IMR-90 (cell line): ENCODE measurements at regions not wholly inside any gene's neighbourhood (a gene's known extent, or its start where the extent isn't known, plus 50 kb on each side); places are given as distances from the start of the nearest gene placed in this dataset.

Experiments
- ATAC-seq: fragments of 200-7000 bp; cut with Tn5 transposase; 2 replicates; pipeline ENCODE4 v1.9.1; 2020; ENCODE audit warnings: low read depth, mild to moderate bottlenecking, moderate library complexity
- BruUV-seq: library from RNA; stranded (reverse); fragments of 400-500 nt; replicated peaks from 2 replicates; lab custom pipeline; 2021; lab: Mats Ljungman, UMichigan
- CTCF ChIA-PET: fragments of 300-600 bp; formaldehyde crosslinking; extraction: SDS; loops from one replicate; lab custom pipeline; 2021; ENCODE audit warnings: antibody characterized with exemption; lab: Yijun Ruan, JAX
- POLR2A ChIA-PET: fragments of 300-600 bp; sonication (Branson Sonifier 250); formaldehyde crosslinking; loops from one replicate; lab custom pipeline; 2022; ENCODE audit warnings: antibody characterized with exemption; ENCODE audit not compliant: unreplicated experiment; lab: Charles Lee
- DNase-seq: peaks from one replicate; pipeline ENCODE4 v3.0.0; 2013
- H2AFZ ChIP-seq: replicated peaks from 2 replicates; pipeline ENCODE3; 2013; ENCODE audit warnings: low read length, mild to moderate bottlenecking; ENCODE audit not compliant: poor library complexity
- H2AK5ac ChIP-seq: 2 replicates; pipeline ENCODE4 v1.6.1; 2013; ENCODE audit warnings: low read depth, low read length, inconsistent platforms
- H2AK9ac ChIP-seq: replicated peaks from 2 replicates; pipeline ENCODE3; 2013; ENCODE audit warnings: mild to moderate bottlenecking, low read depth, low read length, moderate library complexity; ENCODE audit not compliant: poor library complexity
- H2BK120ac ChIP-seq: 2 replicates; pipeline ENCODE4 v1.6.1; 2013; ENCODE audit warnings: low read depth, low read length, inconsistent platforms
- H2BK15ac ChIP-seq: 3 replicates; pipeline ENCODE4 v1.6.1; 2013; ENCODE audit warnings: low read depth, low read length, inconsistent platforms
- H2BK20ac ChIP-seq: 2 replicates; pipeline ENCODE4 v1.6.1; 2013; ENCODE audit warnings: low read depth, mild to moderate bottlenecking, inconsistent platforms, low read length, moderate library complexity
- H2BK5ac ChIP-seq: 2 replicates; pipeline ENCODE4 v1.6.1; 2013; ENCODE audit warnings: mild to moderate bottlenecking, low read depth, low read length, inconsistent platforms; ENCODE audit not compliant: poor library complexity, severe bottlenecking
- H3K14ac ChIP-seq: replicated peaks from 2 replicates; pipeline ENCODE4 v1.6.1; 2013; ENCODE audit warnings: low read depth, low read length, inconsistent platforms
- H3K18ac ChIP-seq: 2 replicates; pipeline ENCODE4 v1.6.1; 2013; ENCODE audit warnings: low read depth, low read length, control low read depth
- H3K23ac ChIP-seq: 2 replicates; pipeline ENCODE4 v1.6.1; 2013; ENCODE audit warnings: low read depth, low read length, inconsistent platforms
- H3K27ac ChIP-seq: 2 replicates; pipeline ENCODE4 v1.5.1; 2013; ENCODE audit warnings: mild to moderate bottlenecking, control low read depth, low read length; ENCODE audit not compliant: insufficient read depth
- H3K27me3 ChIP-seq: 2 replicates; pipeline ENCODE4 v1.6.1; 2013; ENCODE audit warnings: low read length; ENCODE audit not compliant: control insufficient read depth, insufficient read depth
- H3K36me3 ChIP-seq: 2 replicates; pipeline ENCODE4 v1.6.1; 2013; ENCODE audit warnings: low read length, mixed read lengths; ENCODE audit not compliant: control insufficient read depth, insufficient read depth
- H3K4ac ChIP-seq: 2 replicates; pipeline ENCODE4 v1.6.1; 2013; ENCODE audit warnings: low read depth, low read length, inconsistent platforms
- H3K4me1 ChIP-seq: 2 replicates; pipeline ENCODE4 v1.6.1; 2013; ENCODE audit warnings: low read length, mixed read lengths; ENCODE audit not compliant: control insufficient read depth, insufficient read depth
- H3K4me2 ChIP-seq: 2 replicates; pipeline ENCODE4 v1.6.1; 2013; ENCODE audit warnings: low read depth, mild to moderate bottlenecking, control low read depth, low read length, moderate library complexity
- H3K4me3 ChIP-seq: 2 replicates; pipeline ENCODE4 v1.5.1; 2013; ENCODE audit warnings: low read depth, mild to moderate bottlenecking, control low read depth, low read length, moderate library complexity; ENCODE audit not compliant: insufficient read depth
- H3K56ac ChIP-seq: 2 replicates; pipeline ENCODE4 v1.6.1; 2013; ENCODE audit warnings: low read length, inconsistent platforms; ENCODE audit not compliant: insufficient read depth; ENCODE audit errors: extremely low read depth
- H3K79me1 ChIP-seq, 2 experiments: 2 replicates each; pipeline ENCODE4 v1.6.1; 2013; ENCODE audit warnings: low read length in 2 of 2, inconsistent platforms in 1 of 2, low read depth in 1 of 2
- H3K9ac ChIP-seq: 2 replicates; pipeline ENCODE4 v1.6.1; 2013; ENCODE audit warnings: low read depth, low read length, control low read depth
- H3K9me1 ChIP-seq: 2 replicates; pipeline ENCODE4 v1.6.1; 2013; ENCODE audit warnings: low read length, inconsistent platforms; ENCODE audit not compliant: insufficient read depth
- H3K9me3 ChIP-seq: 2 replicates; pipeline ENCODE4 v1.6.1; 2013; ENCODE audit warnings: low read length; ENCODE audit not compliant: control insufficient read depth, insufficient read depth
- H4K20me1 ChIP-seq: 2 replicates; pipeline ENCODE4 v1.6.1; 2013; ENCODE audit warnings: low read length, inconsistent platforms; ENCODE audit not compliant: insufficient read depth
- H4K5ac ChIP-seq: 2 replicates; pipeline ENCODE4 v1.6.1; 2013; ENCODE audit warnings: mild to moderate bottlenecking, low read depth, low read length, control low read depth
- H4K8ac ChIP-seq, 2 experiments: 2 replicates each; pipeline ENCODE4 v1.6.1; 2013; ENCODE audit warnings: low read depth in 2 of 2, low read length in 2 of 2, control low read depth in 1 of 2, inconsistent platforms in 1 of 2
- H4K91ac ChIP-seq: 2 replicates; pipeline ENCODE4 v1.6.1; 2013; ENCODE audit warnings: low read depth, low read length, inconsistent platforms; ENCODE audit not compliant: insufficient read depth
- BHLHE40 ChIP-seq: fragments of 150-350 bp; IDR thresholded peaks from 2 replicates; pipeline ENCODE4 v1.6.1; 2016; ENCODE audit warnings: mild to moderate bottlenecking, low read depth, low read length
- CEBPB ChIP-seq: IDR thresholded peaks from 2 replicates; pipeline ENCODE4 v1.6.1; 2012; ENCODE audit warnings: low read depth, low read length, improper control_type of control experiment
- CHD1 ChIP-seq: IDR thresholded peaks from 2 replicates; pipeline ENCODE4 v1.6.1; 2012; ENCODE audit warnings: low read depth, low read length, improper control_type of control experiment
- ELK1 ChIP-seq: fragments of 150-350 bp; IDR thresholded peaks from 2 replicates; pipeline ENCODE4 v1.6.1; 2016; ENCODE audit warnings: low read depth, mild to moderate bottlenecking, low read length, moderate library complexity, borderline replicate concordance
- FOS ChIP-seq: fragments of 150-350 bp; IDR thresholded peaks from 2 replicates; pipeline ENCODE4 v1.6.1; 2016; ENCODE audit warnings: low read depth, low read length
- MAFK ChIP-seq: IDR thresholded peaks from 2 replicates; pipeline ENCODE4 v1.6.1; 2012; ENCODE audit warnings: low read depth, low read length, improper control_type of control experiment
- MAZ ChIP-seq: IDR thresholded peaks from 2 replicates; pipeline ENCODE4 v1.6.1; 2012; ENCODE audit warnings: low read depth, mild to moderate bottlenecking, low read length, improper control_type of control experiment, moderate library complexity, borderline replicate concordance
- MXI1 ChIP-seq: IDR thresholded peaks from 2 replicates; pipeline ENCODE4 v1.6.1; 2012; ENCODE audit warnings: low read depth, mild to moderate bottlenecking, low read length, moderate library complexity, borderline replicate concordance
- POLR2A ChIP-seq: IDR thresholded peaks from 2 replicates; pipeline ENCODE4 v1.6.1; 2012; ENCODE audit warnings: mild to moderate bottlenecking, low read depth, low read length
- RCOR1 ChIP-seq: IDR thresholded peaks from 2 replicates; pipeline ENCODE4 v1.6.1; 2012; ENCODE audit warnings: mild to moderate bottlenecking, low read length, improper control_type of control experiment; ENCODE audit not compliant: insufficient replicate concordance
- RFX5 ChIP-seq: IDR thresholded peaks from 2 replicates; pipeline ENCODE4 v1.8.0; 2012; ENCODE audit warnings: low read depth, mild to moderate bottlenecking, low read length, moderate library complexity
- SMC3 ChIP-seq: fragments of 150-350 bp; IDR thresholded peaks from 2 replicates; pipeline ENCODE4 v1.6.1; 2016; ENCODE audit warnings: low read depth, mild to moderate bottlenecking, antibody characterized with exemption, low read length, moderate library complexity
- USF2 ChIP-seq: fragments of 150-350 bp; IDR thresholded peaks from 2 replicates; pipeline ENCODE4 v1.6.1; 2017; ENCODE audit warnings: mild to moderate bottlenecking, antibody characterized with exemption, low read length, low read depth
- WGBS, 2 experiments: methylation state at CpG; one replicate each; pipeline versions ENCODE4 v1.1.5 to v1.1.7; 2013; ENCODE audit warnings: missing lambda C conversion rate in 2 of 2; ENCODE audit not compliant: insufficient read length in 1 of 2; ENCODE audit errors: extremely low coverage in 2 of 2; 5-methylcytosine and 5-hydroxymethylcytosine counted together
- dilution Hi-C: fragments of 300-500 bp; cut with HindIII; formaldehyde crosslinking; loops from one replicate; pipeline ENCODE4 v1.14.3; 2018; ENCODE audit warnings: low sequenced_read_pairs; ENCODE audit not compliant: unreplicated experiment
- in situ Hi-C: fragments of 300-500 bp; cut with MboI; formaldehyde crosslinking; loops from 3 replicates; pipeline ENCODE4 v1.14.3; 2019; ENCODE audit warnings: low sequenced_read_pairs, inconsistent platforms, mixed read lengths
- intact Hi-C: fragments of 100-400 bp; cut with micrococcal nuclease; formaldehyde crosslinking; loops from 2 replicates; pipeline ENCODE4 v1.10.0; 2022

GRCh38 chr1:88029142-88029541, 654.9 kb upstream of the PKN2 start:
- Histone ChIP-seq H3K56ac (no peak overlapping the region), H3K27ac (no peak overlapping the region), H3K14ac (no peak overlapping the region), H3K4me1 (no peaks in the 10 kb centered on the region), H2BK5ac (no peak overlapping the region), H3K9ac (no peak overlapping the region), H4K20me1 (no peaks in the 10 kb centered on the region), H3K27me3 (no peaks in the 10 kb centered on the region), H3K4me3 (no peak overlapping the region), H3K4ac (no peak overlapping the region), H3K9me1 (no peaks in the 10 kb centered on the region), H2AFZ (no peak overlapping the region), H4K91ac (no peak overlapping the region), H2AK5ac (no peak overlapping the region), H3K79me1 (no peaks in the 10 kb centered on the region), H3K36me3 (no peaks in the 10 kb centered on the region), H2BK20ac (no peak overlapping the region), H2BK120ac (no peak overlapping the region), H2BK15ac (no peak overlapping the region), H4K8ac (no peak overlapping the region), H2AK9ac (no peak overlapping the region), H3K4me2 (no peak overlapping the region), H4K5ac (no peak overlapping the region), H3K18ac (no peak overlapping the region), H3K9me3 (no peaks in the 10 kb centered on the region), H3K23ac (no peak overlapping the region)
- dilution Hi-C loops, result no loop called here
- POLR2A ChIA-PET, result no interaction called here
- intact Hi-C loops, result no loop called here
- CTCF ChIA-PET, result interaction anchor here (0.6 kb wide), 1 partner anchor 17 kb away, joined by 3 read pairs; no protein-coding TSS in a partner anchor
- ATAC-seq (no peak), DNase-seq (peak; percentile 2)
- no TSS peak for BruUV-seq
- no peak for TF ChIP-seq BHLHE40
- no peak for TF ChIP-seq SMC3
- no peak for TF ChIP-seq CEBPB
- no peak for TF ChIP-seq MAFK
- TF ChIP-seq CHD1, result no peak
- TF ChIP-seq POLR2A, result no peak
- TF ChIP-seq ELK1, result no peak
- TF ChIP-seq USF2, result no peak
- no peak for TF ChIP-seq MXI1
- TF ChIP-seq MAZ, result no peak
- TF ChIP-seq FOS, result no peak
- no peak for TF ChIP-seq RCOR1
- no peak for TF ChIP-seq RFX5
- WGBS, 2 experiments, result no CpG with 5 or more reads among the region's 2 CpGs
- in situ Hi-C loops, result no loop called here
